PC-3 (cell line): ENCODE measurements at regions not wholly inside any gene's neighbourhood (a gene's known extent, or its start where the extent isn't known, plus 50 kb on each side); places are given as distances from the start of the nearest gene placed in this dataset.
"Not testable (repeated sequence)": the region's sequence is repeated elsewhere in the genome, so short reads cannot be mapped to it uniquely, and the experiment has no call there.

Experiments used
- EZH2 ChIP-seq: fragments of 300-600 bp; sonication (generic); IDR thresholded peaks from one replicate; pipeline ENCODE4 v1.6.1; 2017; ENCODE audit warnings: antibody characterized with exemption, mild to moderate bottlenecking, low read length; ENCODE audit not compliant: unreplicated experiment
- EZH2phosphoT487 ChIP-seq: fragments of 300-600 bp; sonication (generic); IDR thresholded peaks from 2 replicates; pipeline ENCODE4 v1.6.1; 2018; ENCODE audit warnings: mild to moderate bottlenecking, antibody characterized with exemption, low read length, borderline replicate concordance
- TF ChIP-seq, protein P1 (sequence below): fragments of 300-600 bp; sonication (generic); conservative IDR thresholded peaks from 2 replicates; pipeline ENCODE4 v1.5.1; 2017; ENCODE audit warnings: antibody characterized with exemption, low read depth, mild to moderate bottlenecking, low read length

GRCh38 chr9:66261576-66261975 lies 524.6 kb downstream of the FOXD4L4 start:
- TF ChIP-seq, protein P1, sequence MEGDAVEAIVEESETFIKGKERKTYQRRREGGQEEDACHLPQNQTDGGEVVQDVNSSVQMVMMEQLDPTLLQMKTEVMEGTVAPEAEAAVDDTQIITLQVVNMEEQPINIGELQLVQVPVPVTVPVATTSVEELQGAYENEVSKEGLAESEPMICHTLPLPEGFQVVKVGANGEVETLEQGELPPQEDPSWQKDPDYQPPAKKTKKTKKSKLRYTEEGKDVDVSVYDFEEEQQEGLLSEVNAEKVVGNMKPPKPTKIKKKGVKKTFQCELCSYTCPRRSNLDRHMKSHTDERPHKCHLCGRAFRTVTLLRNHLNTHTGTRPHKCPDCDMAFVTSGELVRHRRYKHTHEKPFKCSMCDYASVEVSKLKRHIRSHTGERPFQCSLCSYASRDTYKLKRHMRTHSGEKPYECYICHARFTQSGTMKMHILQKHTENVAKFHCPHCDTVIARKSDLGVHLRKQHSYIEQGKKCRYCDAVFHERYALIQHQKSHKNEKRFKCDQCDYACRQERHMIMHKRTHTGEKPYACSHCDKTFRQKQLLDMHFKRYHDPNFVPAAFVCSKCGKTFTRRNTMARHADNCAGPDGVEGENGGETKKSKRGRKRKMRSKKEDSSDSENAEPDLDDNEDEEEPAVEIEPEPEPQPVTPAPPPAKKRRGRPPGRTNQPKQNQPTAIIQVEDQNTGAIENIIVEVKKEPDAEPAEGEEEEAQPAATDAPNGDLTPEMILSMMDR: not testable (repeated sequence)
- not testable (repeated sequence) for TF ChIP-seq EZH2, EZH2phosphoT487
